Sigmoid colon (tissue), 3 donors: ENCODE measurements at regions not wholly inside any gene's neighbourhood (a gene's known extent, or its start where the extent isn't known, plus 50 kb on each side); places are given as distances from the start of the nearest gene placed in this dataset.

Experiments used
- POLR2A ChIP-seq, 2 donors: fragments of 450-650 bp; IDR thresholded peaks; one replicate each; pipeline ENCODE4 v1.6.1; 2016; ENCODE audit warnings: antibody characterized with exemption in 2 of 2, mild to moderate bottlenecking in 2 of 2, moderate library complexity in 2 of 2
- TF ChIP-seq, protein P1 (sequence below), 4 experiments: fragments of 450-650 bp in 3 of 4; fragments of 200-600 bp in 1 of 4; IDR thresholded peaks; one replicate each; pipeline ENCODE4 v1.5.1; 2016 to 2019; ENCODE audit warnings: antibody characterized with exemption in 4 of 4, mild to moderate bottlenecking in 3 of 4, moderate library complexity in 2 of 4

- TF ChIP-seq, protein P1, sequence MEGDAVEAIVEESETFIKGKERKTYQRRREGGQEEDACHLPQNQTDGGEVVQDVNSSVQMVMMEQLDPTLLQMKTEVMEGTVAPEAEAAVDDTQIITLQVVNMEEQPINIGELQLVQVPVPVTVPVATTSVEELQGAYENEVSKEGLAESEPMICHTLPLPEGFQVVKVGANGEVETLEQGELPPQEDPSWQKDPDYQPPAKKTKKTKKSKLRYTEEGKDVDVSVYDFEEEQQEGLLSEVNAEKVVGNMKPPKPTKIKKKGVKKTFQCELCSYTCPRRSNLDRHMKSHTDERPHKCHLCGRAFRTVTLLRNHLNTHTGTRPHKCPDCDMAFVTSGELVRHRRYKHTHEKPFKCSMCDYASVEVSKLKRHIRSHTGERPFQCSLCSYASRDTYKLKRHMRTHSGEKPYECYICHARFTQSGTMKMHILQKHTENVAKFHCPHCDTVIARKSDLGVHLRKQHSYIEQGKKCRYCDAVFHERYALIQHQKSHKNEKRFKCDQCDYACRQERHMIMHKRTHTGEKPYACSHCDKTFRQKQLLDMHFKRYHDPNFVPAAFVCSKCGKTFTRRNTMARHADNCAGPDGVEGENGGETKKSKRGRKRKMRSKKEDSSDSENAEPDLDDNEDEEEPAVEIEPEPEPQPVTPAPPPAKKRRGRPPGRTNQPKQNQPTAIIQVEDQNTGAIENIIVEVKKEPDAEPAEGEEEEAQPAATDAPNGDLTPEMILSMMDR (IDR thresholded peaks at IDR 0.05): no peak
- no peak for TF ChIP-seq POLR2A (IDR thresholded peaks at IDR 0.05)
Observed at GRCh38 chrY:7382988-7383387, 471.4 kb upstream of the AMELY start.
